ENCODE measurements at regions not wholly inside any gene's neighbourhood (a gene's known extent, or its start where the extent isn't known, plus 50 kb on each side); places are given as distances from the start of the nearest gene placed in this dataset.

DNA sequence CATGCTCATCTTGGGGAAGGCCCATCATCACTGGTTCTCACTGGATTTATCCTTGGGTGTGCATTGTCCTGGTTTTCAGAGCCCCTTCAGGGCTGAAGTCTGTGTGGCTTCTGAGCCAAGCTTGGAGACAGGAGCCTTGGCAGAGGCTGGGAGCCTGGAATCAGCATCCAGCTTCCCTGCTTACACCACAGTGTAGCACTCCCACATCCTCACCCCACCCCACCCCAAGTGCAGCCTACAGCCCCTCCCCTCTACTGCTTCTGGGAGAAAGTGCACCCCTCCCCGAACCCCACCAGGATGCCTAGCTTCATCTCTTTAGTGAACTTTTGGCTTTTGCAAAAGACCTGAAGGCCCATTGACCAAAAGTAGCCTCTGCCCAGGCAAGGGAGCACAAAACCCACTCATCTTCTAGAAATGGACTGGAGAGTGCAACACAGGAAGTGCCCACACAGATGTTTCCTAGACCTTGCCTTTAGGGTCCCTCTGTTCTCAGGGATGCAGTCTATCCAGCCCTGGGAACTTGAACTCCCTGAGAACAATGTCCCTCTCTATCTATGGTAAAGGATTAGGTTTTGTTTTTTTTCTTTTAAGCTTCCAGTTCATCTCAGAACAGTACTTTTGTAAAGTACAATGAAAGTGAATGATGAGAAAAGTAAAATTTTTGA lies 189.7 kb downstream of the PALM2AKAP2 start:
- Histone ChIP-seq H3K27me3 (no peaks in the 10 kb centered on the region), H3K36me3 (ENCODE audit: low read depth, missing control alignments) (no peaks in the 10 kb centered on the region), H3K9me3 (no peaks in the 10 kb centered on the region), H3K27ac (no peak overlapping the region), H3K4me3 (no peak overlapping the region), H3K4me1 (no peaks in the 10 kb centered on the region)
- intact Hi-C loops (cut with DNase I; ENCODE audit: low total_unique reads), result no loop called here
- no peak for DNase-seq
- WGBS, 2 donors, result 69 to 91% methylated on average over 1 of the region's 1 CpG
- TF ChIP-seq, protein P1, sequence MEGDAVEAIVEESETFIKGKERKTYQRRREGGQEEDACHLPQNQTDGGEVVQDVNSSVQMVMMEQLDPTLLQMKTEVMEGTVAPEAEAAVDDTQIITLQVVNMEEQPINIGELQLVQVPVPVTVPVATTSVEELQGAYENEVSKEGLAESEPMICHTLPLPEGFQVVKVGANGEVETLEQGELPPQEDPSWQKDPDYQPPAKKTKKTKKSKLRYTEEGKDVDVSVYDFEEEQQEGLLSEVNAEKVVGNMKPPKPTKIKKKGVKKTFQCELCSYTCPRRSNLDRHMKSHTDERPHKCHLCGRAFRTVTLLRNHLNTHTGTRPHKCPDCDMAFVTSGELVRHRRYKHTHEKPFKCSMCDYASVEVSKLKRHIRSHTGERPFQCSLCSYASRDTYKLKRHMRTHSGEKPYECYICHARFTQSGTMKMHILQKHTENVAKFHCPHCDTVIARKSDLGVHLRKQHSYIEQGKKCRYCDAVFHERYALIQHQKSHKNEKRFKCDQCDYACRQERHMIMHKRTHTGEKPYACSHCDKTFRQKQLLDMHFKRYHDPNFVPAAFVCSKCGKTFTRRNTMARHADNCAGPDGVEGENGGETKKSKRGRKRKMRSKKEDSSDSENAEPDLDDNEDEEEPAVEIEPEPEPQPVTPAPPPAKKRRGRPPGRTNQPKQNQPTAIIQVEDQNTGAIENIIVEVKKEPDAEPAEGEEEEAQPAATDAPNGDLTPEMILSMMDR (IDR thresholded peaks at IDR 0.05), result no peak
- no peak for TF ChIP-seq POLR2A (IDR thresholded peaks at IDR 0.05)

DNA sequence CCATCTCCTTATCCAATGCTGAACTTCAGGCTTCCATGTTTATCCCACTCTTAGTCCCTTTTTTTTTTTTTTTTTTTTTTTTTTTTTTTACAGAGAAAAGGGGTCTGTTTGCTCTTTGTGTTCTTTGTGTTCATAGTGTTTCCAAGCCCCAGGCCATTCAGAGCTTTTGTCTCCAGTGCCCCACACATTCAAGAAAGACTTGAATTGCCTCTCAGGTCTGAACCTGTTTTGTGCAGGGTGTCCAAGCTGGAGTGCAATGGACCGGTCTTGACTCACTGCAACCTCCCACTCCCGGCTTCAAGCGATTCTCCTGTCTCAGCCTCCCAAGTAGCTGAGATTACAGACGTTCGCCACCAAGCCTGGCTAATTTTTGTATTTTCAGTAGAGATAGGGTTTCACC lies 191.2 kb downstream of the PALM2AKAP2 start:
- intact Hi-C loops (cut with DNase I; ENCODE audit: low total_unique reads), result no loop called here
- Histone ChIP-seq H3K4me3 (no peak overlapping the region), H3K36me3 (ENCODE audit: low read depth, missing control alignments) (no peaks in the 10 kb centered on the region), H3K4me1 (no peaks in the 10 kb centered on the region), H3K9me3 (no peaks in the 10 kb centered on the region), H3K27me3 (no peaks in the 10 kb centered on the region), H3K27ac (no peak overlapping the region)
- no peak for TF ChIP-seq POLR2A (IDR thresholded peaks at IDR 0.05)
- TF ChIP-seq, protein P1 (IDR thresholded peaks at IDR 0.05), result no peak
- no peak for DNase-seq
- 91 to 97% methylated on average over 5 of the region's 5 CpGs for WGBS, 2 donors

DNA sequence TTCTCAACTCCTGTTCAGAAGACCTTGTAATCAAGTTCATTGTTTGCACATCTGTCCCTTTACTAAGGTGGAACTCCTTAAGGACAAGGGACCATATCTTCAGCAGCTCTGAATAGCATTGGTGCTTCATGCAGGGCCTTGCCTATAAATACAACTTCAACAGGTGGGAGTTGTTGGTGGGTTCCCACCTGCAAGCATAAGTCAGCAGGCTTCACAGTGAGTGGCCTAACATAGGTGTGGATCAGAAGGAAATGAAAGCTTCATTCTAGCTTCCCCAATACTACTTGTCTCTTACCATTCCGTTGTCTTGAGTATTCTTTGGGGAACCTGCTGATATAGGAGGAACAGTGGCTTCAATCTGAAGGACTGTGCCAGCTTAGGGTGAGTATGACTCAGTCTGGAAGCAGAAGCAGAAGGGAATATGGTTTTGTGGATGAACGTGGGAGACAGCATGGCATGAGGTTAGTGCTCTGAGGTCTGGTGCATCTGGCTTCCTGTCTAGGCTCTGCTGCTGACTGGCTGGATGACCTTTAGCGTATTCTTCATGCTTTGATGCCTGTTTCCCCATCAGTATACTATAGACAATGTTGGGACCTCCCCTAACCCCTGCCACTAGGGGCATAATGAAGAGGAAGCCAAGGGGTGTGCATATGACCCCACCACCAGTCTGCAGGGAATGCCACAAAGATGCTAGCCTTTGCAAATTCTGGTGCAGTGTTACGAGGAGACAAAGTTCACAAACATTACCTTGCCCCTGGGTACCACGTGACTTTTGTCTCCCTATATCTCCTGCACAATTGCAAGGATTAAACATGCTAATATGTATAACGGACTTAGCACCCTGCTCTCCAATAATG lies 192.3 kb downstream of the PALM2AKAP2 start:
- no peaks in the 10 kb centered on the region for H3K27me3 ChIP-seq
- intact Hi-C loops (cut with DNase I; ENCODE audit: low total_unique reads), result no loop called here
- WGBS, 2 donors, result 91 to 96% methylated on average over 6 of the region's 6 CpGs
- no peaks in the 10 kb centered on the region for H3K4me1 ChIP-seq
- H3K36me3 ChIP-seq (ENCODE audit: low read depth, missing control alignments), result no peaks in the 10 kb centered on the region
- no peaks in the 10 kb centered on the region for H3K9me3 ChIP-seq
- no peak for TF ChIP-seq POLR2A (IDR thresholded peaks at IDR 0.05)
- TF ChIP-seq, protein P1 (IDR thresholded peaks at IDR 0.05), result no peak
- DNase-seq, result no peak
- no peak overlapping the region for H3K27ac ChIP-seq
- H3K4me3 ChIP-seq, result no peak overlapping the region

DNA sequence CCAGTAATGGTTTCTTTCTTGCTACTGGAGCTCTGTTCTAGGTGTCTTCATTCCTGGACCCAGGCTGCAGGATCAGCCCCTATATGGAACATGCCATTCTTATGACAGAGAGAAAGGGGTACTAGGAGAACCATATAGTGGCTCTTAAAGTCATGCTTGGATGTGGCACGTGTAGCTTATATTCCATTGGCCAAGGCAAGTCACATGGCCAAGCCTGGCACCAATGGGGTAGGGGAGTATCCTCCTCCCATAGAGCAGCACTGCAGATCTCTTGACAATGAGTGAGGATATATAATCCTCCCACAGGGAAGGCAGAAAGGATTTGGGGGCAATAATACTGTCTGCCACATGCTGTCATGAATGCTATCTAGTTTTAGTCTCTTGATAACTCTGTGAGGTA lies 193.3 kb downstream of the PALM2AKAP2 start:
- TF ChIP-seq POLR2A (IDR thresholded peaks at IDR 0.05), result no peak
- TF ChIP-seq, protein P1 (IDR thresholded peaks at IDR 0.05), result no peak
- no peak overlapping the region for H3K27ac ChIP-seq
- no peak overlapping the region for H3K4me3 ChIP-seq
- intact Hi-C loops (cut with DNase I; ENCODE audit: low total_unique reads), result no loop called here
- H3K4me1 ChIP-seq, result no peaks in the 10 kb centered on the region
- H3K27me3 ChIP-seq, result no peaks in the 10 kb centered on the region
- H3K36me3 ChIP-seq (ENCODE audit: low read depth, missing control alignments), result no peaks in the 10 kb centered on the region
- no peak for DNase-seq
- no peaks in the 10 kb centered on the region for H3K9me3 ChIP-seq
- WGBS, 2 donors, result 80 to 83% methylated on average over 1 of the region's 1 CpG

Data from testis (tissue), 2 donors.